T-helper 1 cell (primary cell): ENCODE measurements at regions not wholly inside any gene's neighbourhood (a gene's known extent, or its start where the extent isn't known, plus 50 kb on each side); places are given as distances from the start of the nearest gene placed in this dataset.

ENCODE experiments used
- DNase-seq, 5 donors: peaks; one replicate each; pipeline ENCODE4 v3.0.0-alpha.2; 2012 to 2020

GRCh38 chr1:60577029-60577428 lies 503.5 kb upstream of the C1orf87 start:
- no peak for DNase-seq

- DNase-seq: no peak
These were observed 501.9 kb upstream of the C1orf87 start for GRCh38 chr1:60575326-60575977.

DNA sequence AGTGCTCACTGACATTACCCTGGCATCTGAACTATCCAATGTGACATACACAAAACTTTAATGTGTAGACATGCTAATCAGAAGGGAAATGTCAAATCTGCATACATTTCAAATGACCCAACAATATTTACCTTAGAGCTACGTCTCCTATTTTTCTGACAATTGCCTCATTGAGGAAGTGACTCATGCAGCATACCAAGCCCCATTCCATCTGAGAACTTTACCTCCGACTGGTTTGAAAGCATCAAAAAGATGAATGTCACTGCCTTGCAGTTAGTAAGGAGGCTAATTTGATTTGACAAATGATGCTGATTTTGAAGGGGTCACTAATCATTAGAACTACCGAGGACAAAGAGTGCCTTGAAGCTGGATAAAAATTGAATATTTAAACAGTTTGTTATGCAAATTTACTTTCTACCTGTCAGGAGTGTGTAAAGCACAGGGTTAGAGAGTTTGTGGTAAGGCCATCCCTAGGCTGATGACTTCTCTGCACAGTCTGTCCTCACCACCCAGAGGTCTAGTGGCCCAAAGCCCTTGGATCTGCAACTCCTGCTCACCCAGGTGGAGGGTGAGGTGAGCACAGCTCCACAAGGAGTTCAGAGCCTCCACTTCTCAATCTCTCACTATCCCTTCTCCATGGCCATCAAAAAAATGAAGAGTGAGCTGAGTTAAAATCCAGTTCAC lies 500.3 kb upstream of the C1orf87 start:
- no peak for DNase-seq

- no peak for DNase-seq
These were observed 499.6 kb upstream of the C1orf87 start for GRCh38 chr1:60573121-60573520.

DNA sequence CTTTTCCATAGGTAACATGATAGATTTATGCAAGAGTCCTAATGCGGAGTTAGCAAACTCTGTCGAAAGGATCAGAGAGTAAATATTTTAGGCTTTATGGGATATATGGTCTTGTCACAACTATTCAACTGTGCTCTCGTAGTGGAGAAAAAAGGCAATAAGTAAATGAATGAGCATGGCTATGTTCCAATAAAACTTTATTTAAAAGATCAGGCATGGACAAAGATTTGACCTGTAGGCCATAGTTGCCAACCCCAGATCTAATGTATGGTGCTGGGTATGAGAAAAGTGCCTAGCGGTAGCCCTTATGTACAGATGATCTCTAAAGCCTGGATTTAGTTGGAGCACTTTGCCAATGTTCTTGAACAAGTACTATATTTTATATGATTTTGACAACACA lies 498.8 kb upstream of the C1orf87 start:
- DNase-seq: no peak

DNA sequence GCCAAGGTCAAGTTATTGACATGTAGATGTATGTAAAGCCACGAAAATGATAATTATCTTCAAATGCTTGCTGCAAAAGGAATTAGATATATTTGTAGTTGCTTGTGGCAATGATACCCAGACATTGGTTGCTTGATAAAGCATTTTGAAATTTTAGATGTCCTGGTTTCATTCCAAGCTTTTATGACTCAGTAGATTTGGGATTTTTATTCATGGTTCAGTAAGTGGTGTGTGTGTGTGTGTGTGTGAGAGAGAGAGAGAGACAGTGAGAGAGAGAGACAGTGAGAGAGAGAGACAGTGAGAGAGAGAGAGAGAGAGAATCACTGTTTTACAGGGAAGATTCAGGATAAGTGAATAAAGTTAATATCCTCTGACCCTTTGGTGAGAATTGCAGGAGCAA lies 498.2 kb upstream of the C1orf87 start:
- DNase-seq: no peak

GRCh38 chr1:60569189-60569588 lies 495.6 kb upstream of the C1orf87 start:
- no peak for DNase-seq

DNA sequence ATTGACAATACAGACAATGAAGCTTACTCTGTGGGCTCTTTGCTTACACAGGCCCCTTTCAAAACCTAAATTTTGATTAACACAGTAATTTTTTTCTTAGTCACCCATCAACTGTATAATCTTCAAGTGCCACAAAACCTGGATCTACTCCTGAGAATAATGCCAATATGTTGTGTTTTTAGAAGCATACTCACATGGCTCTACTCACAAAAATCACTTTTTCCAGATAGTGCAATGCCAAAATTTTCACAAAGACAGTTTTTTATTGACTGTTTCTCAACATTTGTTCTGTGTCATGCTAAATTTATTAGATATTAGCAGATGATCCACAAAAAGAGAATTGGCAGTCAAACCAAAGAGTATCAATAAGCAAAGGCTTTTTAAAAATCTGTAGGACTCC lies 493.7 kb upstream of the C1orf87 start:
- DNase-seq: no peak

GRCh38 chr1:60564916-60565750 lies 491.6 kb upstream of the C1orf87 start:
- no peak for DNase-seq

DNA sequence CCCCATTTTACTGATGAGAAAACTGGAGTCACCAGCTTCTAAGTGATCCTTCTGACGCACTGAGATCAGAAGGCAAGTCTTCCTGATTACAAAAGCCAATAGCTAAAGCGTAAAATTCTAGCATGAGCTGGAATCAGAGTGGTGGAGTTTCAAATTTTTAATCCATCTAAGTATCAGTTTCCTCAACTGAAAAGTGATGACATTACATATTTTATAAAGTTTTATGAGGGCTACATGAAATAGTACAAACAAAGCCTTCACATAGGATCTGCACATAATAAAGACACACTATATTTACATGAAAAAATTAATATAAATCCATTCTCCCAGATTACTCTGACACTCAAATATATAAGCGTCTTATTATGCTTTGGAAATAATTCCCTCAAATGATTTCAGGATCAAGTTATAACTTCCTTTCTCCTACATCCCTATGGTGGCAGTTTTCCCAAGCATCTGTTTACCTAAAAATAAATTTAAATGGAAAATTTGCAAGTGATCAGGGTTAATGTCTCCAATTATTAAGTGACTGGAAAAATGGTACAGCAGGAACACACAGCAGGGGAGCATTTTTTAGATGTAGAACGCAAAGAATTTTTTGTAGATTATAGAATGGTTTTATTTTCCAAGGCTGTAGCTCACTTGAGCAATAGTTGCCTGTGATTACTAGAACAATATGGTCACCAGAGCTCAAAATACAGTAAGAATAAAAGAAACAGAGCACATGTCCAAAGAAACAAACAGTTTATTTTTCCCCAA lies 490.4 kb upstream of the C1orf87 start:
- no peak for DNase-seq

DNA sequence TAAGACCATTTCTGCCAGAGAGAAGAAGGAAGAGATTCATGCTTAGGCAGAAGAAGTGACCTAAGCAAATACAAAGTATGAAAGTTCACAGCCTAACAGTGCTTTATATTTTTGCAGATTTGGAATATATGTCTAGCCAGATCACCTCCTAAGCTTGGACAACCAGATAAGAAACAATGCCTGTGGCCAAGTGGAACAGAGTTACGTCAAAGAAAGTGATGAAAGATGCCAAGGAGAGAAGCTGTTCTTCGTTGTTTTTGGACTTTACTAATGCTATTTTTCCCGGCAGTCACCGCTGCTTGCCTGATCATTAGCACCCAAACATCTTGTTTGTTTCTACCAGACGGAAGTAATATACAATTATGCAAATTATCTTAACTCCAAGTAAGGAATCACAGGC lies 489.2 kb upstream of the C1orf87 start:
- DNase-seq: no peak

GRCh38 chr1:60560701-60561100 lies 487.1 kb upstream of the C1orf87 start:
- no peak for DNase-seq

- DNase-seq: no peak
These were observed 484.7 kb upstream of the C1orf87 start for GRCh38 chr1:60558236-60558635.

DNA sequence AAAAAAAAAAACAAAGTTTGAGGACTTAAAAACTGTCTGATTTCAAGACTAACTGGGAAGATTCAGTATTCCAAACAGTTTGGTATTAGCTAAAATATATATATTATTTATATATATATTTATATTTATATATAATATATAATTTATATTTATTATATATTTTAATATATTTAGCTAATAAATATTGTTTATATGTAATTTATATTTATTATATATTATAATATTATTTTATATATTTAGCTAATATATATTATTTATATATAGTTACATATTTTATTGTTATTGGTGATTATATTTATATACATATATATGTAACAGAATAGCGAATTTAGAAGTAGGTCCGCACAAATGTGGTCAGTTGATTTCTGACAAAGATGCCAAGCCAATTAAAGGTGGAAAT lies 480.2 kb upstream of the C1orf87 start:
- DNase-seq: no peak

- DNase-seq: no peak
These were observed 474.3 kb upstream of the C1orf87 start for GRCh38 chr1:60547821-60548220.

DNA sequence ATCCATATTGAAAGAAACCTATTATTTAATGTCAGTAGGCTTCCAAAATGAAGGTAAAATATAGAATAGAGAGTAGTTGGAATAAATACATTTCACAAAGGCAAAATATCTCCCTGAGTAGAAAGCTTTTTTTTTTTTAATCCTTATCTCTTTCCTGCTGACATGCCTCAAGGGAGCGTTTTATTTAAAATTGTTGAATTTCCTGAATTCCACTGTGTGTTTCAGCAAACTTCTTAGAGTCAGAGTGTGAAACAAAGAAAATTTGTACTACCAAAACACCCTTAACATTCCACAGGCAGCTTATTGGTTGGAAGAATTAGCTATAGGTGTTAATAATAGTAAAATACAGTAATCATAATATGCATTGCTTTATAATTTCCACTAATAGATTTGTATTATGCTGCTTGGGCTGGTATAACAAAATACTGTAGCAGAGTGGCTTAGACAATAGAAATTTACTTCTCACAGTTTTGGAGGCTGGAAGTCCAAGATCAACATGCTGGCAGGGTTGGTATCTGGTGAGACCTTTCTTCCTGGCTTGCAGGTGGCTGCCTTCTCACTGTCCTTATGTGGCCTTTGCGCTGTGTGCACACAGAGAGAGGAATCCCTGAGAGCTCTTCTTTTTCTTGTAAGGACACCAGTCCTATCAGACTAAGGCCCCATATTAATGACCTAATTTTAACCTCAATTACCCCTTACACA lies 468.4 kb upstream of the C1orf87 start:
- DNase-seq: no peak

DNA sequence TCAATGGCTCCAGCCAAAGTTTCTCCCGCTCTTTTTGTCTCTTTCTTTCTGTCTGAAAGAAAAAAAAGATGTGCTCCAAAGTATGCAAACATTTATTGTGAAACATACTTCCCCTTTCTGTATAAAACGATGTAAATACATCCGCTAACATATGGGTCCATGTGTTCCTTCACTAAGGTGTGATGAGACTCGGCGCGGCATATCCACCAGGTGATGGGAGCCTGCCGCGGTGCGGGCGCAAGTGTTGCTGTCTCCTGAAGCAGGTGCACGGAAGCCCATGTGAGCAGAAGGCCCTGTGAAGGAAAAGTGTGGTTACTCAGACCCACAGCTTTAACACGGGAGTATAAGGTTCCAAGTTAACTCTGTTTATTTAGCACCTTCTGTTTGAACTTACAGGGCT lies 466.6 kb upstream of the C1orf87 start:
- no peak for DNase-seq

DNA sequence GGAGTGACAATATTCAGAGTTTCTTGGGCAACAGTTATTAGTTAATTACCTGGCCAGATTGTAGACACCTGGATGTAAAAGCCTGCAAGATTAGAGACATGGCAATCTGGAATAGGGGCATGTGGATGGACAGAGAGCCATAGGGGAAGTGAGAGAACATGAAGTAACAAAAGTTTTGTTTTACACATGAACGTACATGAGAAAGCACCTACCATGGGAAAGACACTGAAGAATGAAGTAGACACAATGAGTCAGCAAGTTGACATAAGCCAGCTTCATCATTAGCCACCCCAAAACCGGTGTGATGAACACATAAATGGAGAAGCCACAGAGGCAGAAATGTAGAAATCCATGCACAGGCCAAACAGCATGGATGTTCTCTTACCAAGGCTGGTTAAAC lies 462.1 kb upstream of the C1orf87 start:
- no peak for DNase-seq

DNA sequence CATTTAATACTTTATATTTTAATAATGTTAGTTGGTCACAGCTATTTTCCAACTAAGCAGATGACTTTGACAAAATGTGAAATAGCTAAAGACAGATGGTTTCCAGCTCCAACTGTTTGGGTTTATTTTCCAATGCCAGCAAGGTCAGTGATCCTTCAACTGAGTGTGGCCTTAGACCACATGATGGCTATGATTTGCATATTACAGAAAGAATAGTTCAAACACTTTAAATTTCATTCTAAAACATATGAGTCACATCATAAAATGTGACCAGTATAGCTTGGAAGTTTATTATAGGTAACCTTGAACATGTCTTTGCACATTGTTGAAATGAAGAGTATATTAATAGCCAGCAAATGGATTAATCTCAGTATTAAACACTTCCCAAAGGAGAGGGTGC lies 454.0 kb upstream of the C1orf87 start:
- DNase-seq: no peak

DNA sequence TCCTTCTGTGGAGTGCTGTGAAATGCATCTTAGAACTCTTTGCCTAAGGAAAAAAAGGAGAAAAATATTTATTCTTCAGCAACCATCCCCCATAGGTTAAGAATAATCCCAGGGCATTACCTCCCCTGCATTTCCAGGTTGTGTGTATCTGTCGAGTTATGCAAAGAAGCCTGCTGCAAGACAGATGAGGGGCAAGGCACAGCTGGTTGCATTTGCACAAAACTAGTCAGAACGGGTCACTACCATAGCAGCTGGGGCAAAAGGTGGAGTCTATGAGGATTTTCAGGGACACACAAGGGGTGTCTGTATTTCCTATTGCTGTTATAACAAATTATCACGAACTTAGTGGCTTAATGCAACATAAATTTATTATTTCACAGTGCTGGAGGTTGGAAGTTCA lies 443.4 kb upstream of the C1orf87 start:
- no peak for DNase-seq

DNA sequence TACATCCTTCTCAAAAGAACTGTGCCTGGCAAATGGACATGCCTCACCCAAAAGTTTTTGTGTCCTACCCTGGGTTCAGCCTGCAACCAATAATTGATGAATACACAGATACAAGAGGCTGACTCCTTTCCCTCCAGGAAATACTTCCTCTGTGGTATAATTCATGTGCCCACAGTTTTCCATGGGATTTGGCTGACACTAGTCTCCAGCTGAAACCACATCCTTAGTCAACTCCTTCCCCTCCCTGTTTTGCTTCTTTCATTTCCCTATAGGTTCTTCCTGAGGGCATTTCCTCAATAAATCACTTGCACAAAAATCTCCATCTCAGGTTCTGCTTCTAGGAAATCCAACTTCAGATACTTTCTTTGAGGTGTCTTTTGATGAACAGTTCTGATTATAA lies 436.6 kb upstream of the C1orf87 start:
- no peak for DNase-seq

- DNase-seq: no peak
These were observed 430.8 kb upstream of the C1orf87 start for GRCh38 chr1:60504206-60504840.
